GM12878 (cell line): ENCODE measurements at regions not wholly inside any gene's neighbourhood (a gene's known extent, or its start where the extent isn't known, plus 50 kb on each side); places are given as distances from the start of the nearest gene placed in this dataset.

Experiments used
- ATAC-seq: fragments of 200-7000 bp; cut with Tn5 transposase; 3 replicates; pipeline ENCODE4 v1.9.1; 2020; ENCODE audit warnings: mild to moderate bottlenecking, moderate library complexity
- BruUV-seq: library from RNA; stranded (reverse); fragments of 400-500 nt; replicated peaks from 2 replicates; lab custom pipeline; 2021; lab: Mats Ljungman, UMichigan
- CTCF ChIA-PET: fragments of 300-600 bp; sonication (Branson Sonifier 250); formaldehyde crosslinking; extraction: SDS; loops from one replicate; lab custom pipeline; 2021; ENCODE audit warnings: inconsistent platforms; lab: Yijun Ruan, JAX
- POLR2A ChIA-PET: fragments of 350-600 bp; formaldehyde crosslinking; extraction: SDS; loops from one replicate; lab custom pipeline; 2021; ENCODE audit warnings: inconsistent platforms; lab: Charles Lee
- RAD21 ChIA-PET: fragments of 300-600 bp; sonication (Branson Sonifier 250); formaldehyde crosslinking; loops from one replicate; lab custom pipeline; 2023; ENCODE audit warnings: antibody characterized with exemption; ENCODE audit not compliant: unreplicated experiment; lab: Charles Lee
- SMC1A ChIA-PET: fragments of 300-600 bp; sonication (Branson Sonifier 250); formaldehyde crosslinking; loops from one replicate; lab custom pipeline; 2023; ENCODE audit not compliant: unreplicated experiment, uncharacterized antibody; lab: Charles Lee
- DNase-seq: peaks from one replicate; pipeline ENCODE4 v3.0.0-alpha.2; 2011; ENCODE audit warnings: low read depth, low spot score
- FAIRE-seq: peaks from 3 replicates; lab custom pipeline; 2011; peaks lifted over from hg19 to GRCh38; lab: Jason Lieb, UNC
- H2AFZ ChIP-seq: 2 replicates; pipeline ENCODE4 v1.6.0; 2011; ENCODE audit warnings: low read depth, low read length, control low read depth; ENCODE audit not compliant: control insufficient read depth
- H3K27ac ChIP-seq: 2 replicates; pipeline ENCODE4 v1.5.1; 2011; ENCODE audit warnings: control low read depth; ENCODE audit not compliant: control insufficient read depth, insufficient read depth
- H3K27me3 ChIP-seq, 2 experiments: replicated peaks in 1 of 2; 2 replicates each; pipeline versions ENCODE4 v1.6.0 to v1.6.1; 2011; ENCODE audit warnings: low read length in 1 of 2; ENCODE audit not compliant: control insufficient read depth in 2 of 2, insufficient read depth in 2 of 2
- H3K36me3 ChIP-seq, 2 experiments: 2 replicates each; pipeline ENCODE4 v1.5.1; 2011; ENCODE audit warnings: low read length in 1 of 2; ENCODE audit not compliant: control insufficient read depth in 2 of 2, insufficient read depth in 2 of 2
- H3K4me1 ChIP-seq: 2 replicates; pipeline ENCODE4 v1.6.1; 2011; ENCODE audit warnings: mild to moderate bottlenecking, low read length, moderate library complexity, mixed read lengths; ENCODE audit not compliant: control insufficient read depth, insufficient read depth
- H3K4me2 ChIP-seq: 2 replicates; pipeline ENCODE4 v1.6.0; 2011; ENCODE audit warnings: control low read depth; ENCODE audit not compliant: control insufficient read depth, insufficient read depth
- H3K4me3 ChIP-seq: fragments of 200-600 bp; sonication (generic); 2 replicates; pipeline ENCODE4 v1.5.1; 2016
- H3K79me2 ChIP-seq: 2 replicates; pipeline ENCODE4 v1.6.0; 2011; ENCODE audit warnings: low read length; ENCODE audit not compliant: control insufficient read depth, insufficient read depth
- H3K9ac ChIP-seq: 2 replicates; pipeline ENCODE4 v1.8.0; 2011; ENCODE audit warnings: low read length, control low read depth, mixed read lengths; ENCODE audit not compliant: control insufficient read depth, insufficient read depth
- H3K9me3 ChIP-seq: replicated peaks from 3 replicates; pipeline ENCODE4 v1.5.1; 2011; ENCODE audit warnings: mild to moderate bottlenecking, low read length; ENCODE audit not compliant: control insufficient read depth, insufficient read depth
- H4K20me1 ChIP-seq: 2 replicates; pipeline ENCODE4 v1.6.0; 2011; ENCODE audit not compliant: control insufficient read depth, insufficient read depth
- ATF2 ChIP-seq: IDR thresholded peaks from 2 replicates; pipeline ENCODE4 v1.6.1; 2012; ENCODE audit warnings: low read length, inconsistent platforms
- BRCA1 ChIP-seq: IDR thresholded peaks from 2 replicates; pipeline ENCODE4 v1.6.1; 2011; ENCODE audit warnings: low read depth, low read length, improper control_type of control experiment
- E2F4 ChIP-seq: IDR thresholded peaks from 2 replicates; pipeline ENCODE4 v1.6.1; 2012; ENCODE audit warnings: low read depth, low read length, improper control_type of control experiment
- EED ChIP-seq: sonication (generic); IDR thresholded peaks from 2 replicates; pipeline ENCODE4 v1.6.1; 2016; ENCODE audit warnings: antibody characterized with exemption, low read depth
- ESRRA ChIP-seq: IDR thresholded peaks from 2 replicates; pipeline ENCODE4 v1.6.1; 2012; ENCODE audit warnings: mild to moderate bottlenecking, low read length, improper control_type of control experiment
- HCFC1 ChIP-seq: fragments of 150-350 bp; IDR thresholded peaks from 2 replicates; pipeline ENCODE4 v1.6.1; 2014; ENCODE audit warnings: low read length
- IKZF1 ChIP-seq: fragments of 450-650 bp; conservative IDR thresholded peaks from 2 replicates; pipeline ENCODE4 v1.6.1; 2017; ENCODE audit warnings: antibody characterized with exemption, mild to moderate bottlenecking
- JUND ChIP-seq: IDR thresholded peaks from 2 replicates; pipeline ENCODE4 v1.6.1; 2012; ENCODE audit warnings: low read depth, mild to moderate bottlenecking, low read length, improper control_type of control experiment, moderate library complexity
- RCOR1 ChIP-seq: conservative IDR thresholded peaks from 2 replicates; pipeline ENCODE4 v1.6.1; 2012; ENCODE audit warnings: low read depth, low read length, improper control_type of control experiment
- TCF7 ChIP-seq: IDR thresholded peaks from 2 replicates; pipeline ENCODE4 v1.6.1; 2014; ENCODE audit warnings: antibody characterized with exemption, borderline replicate concordance
- ZBTB40 ChIP-seq: fragments of 450-650 bp; IDR thresholded peaks from 2 replicates; pipeline ENCODE4 v1.6.1; 2016; ENCODE audit warnings: mild to moderate bottlenecking, moderate library complexity, borderline replicate concordance
- ZNF384 ChIP-seq: IDR thresholded peaks from 2 replicates; pipeline ENCODE4 v1.6.1; 2012; ENCODE audit warnings: low read depth, mild to moderate bottlenecking, low read length, improper control_type of control experiment, borderline replicate concordance
- WGBS: methylation state at CpG from one replicate; pipeline ENCODE4 v1.1.6; 2016; ENCODE audit warnings: low lambda C conversion rate; ENCODE audit not compliant: insufficient replicate concordance, insufficient coverage; ENCODE audit errors: missing lambda C conversion rate; 5-methylcytosine and 5-hydroxymethylcytosine counted together
- in situ Hi-C: fragments of 300-500 bp; cut with MboI; formaldehyde crosslinking; loops from 9 replicates; pipeline ENCODE4 v1.14.3; 2018; ENCODE audit warnings: mixed read lengths
- intact Hi-C: fragments of 100-400 bp; cut with micrococcal nuclease; formaldehyde crosslinking; loops from one replicate; pipeline ENCODE4 v1.14.2; 2022; ENCODE audit not compliant: unreplicated experiment
- TF ChIP-seq, protein P1 (sequence below): IDR thresholded peaks from 2 replicates; pipeline ENCODE4 v1.6.1; 2011; ENCODE audit warnings: borderline replicate concordance, low read depth, mild to moderate bottlenecking, moderate library complexity, mixed read lengths, low read length; ENCODE audit not compliant: insufficient read depth; ENCODE audit errors: extremely low read length

- DNase-seq (no peak), FAIRE-seq (no peak), ATAC-seq (no peak)
- Histone ChIP-seq H3K4me2 (no peak overlapping the region), H3K4me3 (no peak overlapping the region), H3K79me2 (no peaks in the 10 kb centered on the region), H2AFZ (no peak overlapping the region), H3K9ac (no peak overlapping the region), H3K27ac (no peak overlapping the region), H4K20me1 (no peaks in the 10 kb centered on the region), H3K4me1 (no peaks in the 10 kb centered on the region), H3K36me3 (no peaks in the 10 kb centered on the region), H3K27me3 (peaks cover 0 to 2% of the 10 kb centered on the region in 2 experiments; a peak in 1 of 4 replicates), H3K9me3 (no peaks in the 10 kb centered on the region)
- CTCF ChIA-PET, result interaction anchor here (1.0 kb wide), 1 partner anchor 22 kb away, joined by 3 read pairs; no protein-coding TSS in a partner anchor
- SMC1A ChIA-PET, result no interaction called here
- in situ Hi-C loops, result no loop called here
- intact Hi-C loops, result no loop called here
- WGBS, result 0% methylated on average over 5 of the region's 5 CpGs
- POLR2A ChIA-PET, result no interaction called here
- no TSS peak for BruUV-seq
- RAD21 ChIA-PET, result no interaction called here
- TF ChIP-seq, protein P1, sequence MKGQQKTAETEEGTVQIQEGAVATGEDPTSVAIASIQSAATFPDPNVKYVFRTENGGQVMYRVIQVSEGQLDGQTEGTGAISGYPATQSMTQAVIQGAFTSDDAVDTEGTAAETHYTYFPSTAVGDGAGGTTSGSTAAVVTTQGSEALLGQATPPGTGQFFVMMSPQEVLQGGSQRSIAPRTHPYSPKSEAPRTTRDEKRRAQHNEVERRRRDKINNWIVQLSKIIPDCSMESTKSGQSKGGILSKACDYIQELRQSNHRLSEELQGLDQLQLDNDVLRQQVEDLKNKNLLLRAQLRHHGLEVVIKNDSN, result no peak
- TF ChIP-seq JUND, result no peak
- no peak for TF ChIP-seq EED
- TF ChIP-seq RCOR1, result no peak
- TF ChIP-seq IKZF1, result no peak
- TF ChIP-seq TCF7, result no peak
- TF ChIP-seq ESRRA, result no peak
- TF ChIP-seq ATF2, result no peak
- no peak for TF ChIP-seq E2F4
- no peak for TF ChIP-seq ZBTB40
- no peak for TF ChIP-seq HCFC1
- TF ChIP-seq BRCA1, result no peak
- TF ChIP-seq ZNF384, result no peak
Observed at GRCh38 chr12:24135158-24135850, 185.8 kb upstream of the SOX5 start.
